Rectal smooth muscle tissue (tissue), 1 donor: ENCODE measurements at regions not wholly inside any gene's neighbourhood (a gene's known extent, or its start where the extent isn't known, plus 50 kb on each side); places are given as distances from the start of the nearest gene placed in this dataset.

ENCODE experiments used
- H3K27ac ChIP-seq: one replicate; pipeline ENCODE4 v1.7.0; 2013; ENCODE audit warnings: low read depth, low read length, inconsistent platforms
- H3K27me3 ChIP-seq: one replicate; pipeline ENCODE4 v1.7.0; 2013; ENCODE audit warnings: low read length; ENCODE audit not compliant: control insufficient read depth, insufficient read depth
- H3K36me3 ChIP-seq: one replicate; pipeline ENCODE4 v1.7.0; 2013; ENCODE audit warnings: low read length; ENCODE audit not compliant: control insufficient read depth, insufficient read depth
- H3K4me1 ChIP-seq: one replicate; pipeline ENCODE4 v1.7.0; 2013; ENCODE audit warnings: low read length; ENCODE audit not compliant: control insufficient read depth, insufficient read depth
- H3K4me3 ChIP-seq: one replicate; pipeline ENCODE4 v1.7.0; 2013; ENCODE audit warnings: low read length
- H3K9ac ChIP-seq: one replicate; pipeline ENCODE4 v1.7.0; 2013; ENCODE audit warnings: low read length

GRCh38 chr2:236394571-236394970 is 130.4 kb upstream of the ASB18 start:
- Histone ChIP-seq H3K4me3 (no peak overlapping the region), H3K27ac (no peak overlapping the region), H3K27me3 (no peaks in the 10 kb centered on the region), H3K4me1 (no peaks in the 10 kb centered on the region), H3K9ac (no peak overlapping the region), H3K36me3 (no peaks in the 10 kb centered on the region)

DNA sequence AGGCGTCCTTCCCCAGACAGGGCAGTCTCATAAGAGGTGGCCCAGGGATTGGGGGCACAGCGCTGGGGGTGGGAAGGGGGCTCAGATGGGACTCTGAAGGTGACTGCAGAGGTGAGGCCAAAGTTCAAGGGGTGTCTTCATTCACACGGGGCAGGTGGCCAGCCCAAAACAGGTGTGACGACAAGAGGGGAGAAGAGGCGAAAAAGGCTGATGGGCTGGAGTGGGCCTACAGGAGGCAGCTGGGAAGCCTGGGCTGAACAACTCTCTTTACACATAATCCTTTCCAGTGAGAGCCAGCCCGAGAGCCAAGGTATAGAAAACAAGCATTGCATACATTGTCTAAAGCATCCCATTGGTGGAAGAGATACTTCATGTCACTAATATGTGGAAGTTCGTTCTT is 130.9 kb upstream of the ASB18 start:
- H3K27me3 ChIP-seq, result no peaks in the 10 kb centered on the region
- no peak overlapping the region for H3K27ac ChIP-seq
- no peak overlapping the region for H3K4me3 ChIP-seq
- no peaks in the 10 kb centered on the region for H3K36me3 ChIP-seq
- H3K9ac ChIP-seq, result no peak overlapping the region
- H3K4me1 ChIP-seq, result no peaks in the 10 kb centered on the region

DNA sequence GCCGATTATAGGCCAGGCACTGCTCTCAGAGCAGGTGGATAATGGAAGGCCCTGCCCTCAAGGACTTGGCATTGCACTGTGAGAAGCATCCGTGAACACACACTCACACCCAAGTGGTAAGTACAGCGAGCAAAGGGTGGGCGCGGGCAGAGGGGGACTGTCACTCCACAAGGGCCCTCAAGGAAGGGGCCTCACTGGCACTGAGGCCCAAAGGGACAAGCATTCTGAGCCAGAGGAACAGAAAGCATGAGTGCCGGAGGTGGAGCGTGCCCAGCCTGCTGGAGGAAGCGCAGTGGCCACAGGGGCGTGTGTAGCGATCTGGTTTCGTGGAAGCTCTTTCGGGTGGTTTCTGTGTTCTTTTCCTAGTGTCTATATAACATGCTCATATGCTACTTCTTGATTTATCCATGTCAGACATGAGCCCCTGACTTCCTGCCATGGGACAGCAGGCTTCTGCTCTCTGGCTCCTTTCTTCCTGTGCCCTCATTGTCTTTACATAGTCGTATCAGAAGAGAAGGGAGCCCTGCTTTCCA is 132.7 kb upstream of the ASB18 start:
- Histone ChIP-seq H3K27me3 (no peaks in the 10 kb centered on the region), H3K4me3 (no peak overlapping the region), H3K4me1 (no peaks in the 10 kb centered on the region), H3K27ac (no peak overlapping the region), H3K36me3 (no peaks in the 10 kb centered on the region), H3K9ac (no peak overlapping the region)

- H3K27me3 ChIP-seq, result no peaks in the 10 kb centered on the region
- H3K27ac ChIP-seq, result no peak overlapping the region
- no peaks in the 10 kb centered on the region for H3K4me1 ChIP-seq
- H3K9ac ChIP-seq, result no peak overlapping the region
- no peak overlapping the region for H3K4me3 ChIP-seq
- H3K36me3 ChIP-seq, result no peaks in the 10 kb centered on the region
Measured at GRCh38 chr2:236397681-236398080, 133.5 kb upstream of the ASB18 start.

- H3K27me3 ChIP-seq, result no peaks in the 10 kb centered on the region
- no peak overlapping the region for H3K4me3 ChIP-seq
- H3K4me1 ChIP-seq, result no peaks in the 10 kb centered on the region
- no peak overlapping the region for H3K27ac ChIP-seq
- no peak overlapping the region for H3K9ac ChIP-seq
- no peaks in the 10 kb centered on the region for H3K36me3 ChIP-seq
Measured at GRCh38 chr2:236399409-236399808, 135.2 kb upstream of the ASB18 start.

GRCh38 chr2:236400046-236400574 is 135.9 kb upstream of the ASB18 start:
- Histone ChIP-seq H3K4me3 (no peak overlapping the region), H3K27me3 (no peaks in the 10 kb centered on the region), H3K36me3 (no peaks in the 10 kb centered on the region), H3K4me1 (no peaks in the 10 kb centered on the region), H3K27ac (no peak overlapping the region), H3K9ac (no peak overlapping the region)

DNA sequence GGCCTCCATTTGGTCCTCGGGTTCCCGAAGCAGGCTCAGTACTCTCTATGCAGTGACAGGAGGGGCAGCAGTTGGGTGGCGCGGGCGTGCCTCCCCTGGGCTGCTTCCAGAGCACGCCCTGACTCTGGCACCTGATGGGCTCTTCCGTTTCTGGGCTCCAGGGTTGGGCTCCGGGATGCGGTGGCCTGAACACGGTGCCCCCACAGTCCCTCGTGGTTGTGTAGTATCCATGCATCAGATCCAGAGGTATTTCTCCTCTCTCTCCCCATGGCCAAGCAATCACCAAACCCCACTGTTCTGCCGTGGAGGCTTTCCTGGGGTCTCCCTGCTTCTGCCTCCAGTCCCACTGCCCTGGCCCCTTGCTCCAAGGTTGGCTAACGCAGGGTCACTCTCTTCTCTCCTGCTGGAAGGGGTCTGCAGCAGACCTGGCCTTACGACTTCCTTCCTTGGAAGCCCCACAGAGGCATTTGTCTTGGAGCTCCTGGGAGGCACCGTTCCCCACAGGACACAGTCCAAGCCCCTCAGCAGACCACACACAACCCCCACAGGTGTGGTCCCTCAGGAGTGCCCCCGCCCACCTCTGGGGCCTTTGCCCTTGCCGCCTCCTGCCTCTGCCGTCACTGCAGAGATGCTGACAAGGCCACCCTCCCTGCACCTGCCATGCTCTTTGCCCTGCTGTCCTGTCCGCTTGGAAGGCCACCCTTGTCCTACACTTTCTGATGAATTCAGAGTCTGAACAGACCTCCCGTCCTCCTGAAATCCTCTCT is 136.6 kb upstream of the ASB18 start:
- Histone ChIP-seq H3K4me3 (no peak overlapping the region), H3K4me1 (no peaks in the 10 kb centered on the region), H3K27me3 (no peaks in the 10 kb centered on the region), H3K36me3 (no peaks in the 10 kb centered on the region), H3K27ac (no peak overlapping the region), H3K9ac (no peak overlapping the region)

- Histone ChIP-seq H3K36me3 (no peaks in the 10 kb centered on the region), H3K4me1 (no peaks in the 10 kb centered on the region), H3K9ac (no peak overlapping the region), H3K4me3 (no peak overlapping the region), H3K27me3 (no peaks in the 10 kb centered on the region), H3K27ac (no peak overlapping the region)
Measured at GRCh38 chr2:236402033-236402790, 138.0 kb upstream of the ASB18 start.

DNA sequence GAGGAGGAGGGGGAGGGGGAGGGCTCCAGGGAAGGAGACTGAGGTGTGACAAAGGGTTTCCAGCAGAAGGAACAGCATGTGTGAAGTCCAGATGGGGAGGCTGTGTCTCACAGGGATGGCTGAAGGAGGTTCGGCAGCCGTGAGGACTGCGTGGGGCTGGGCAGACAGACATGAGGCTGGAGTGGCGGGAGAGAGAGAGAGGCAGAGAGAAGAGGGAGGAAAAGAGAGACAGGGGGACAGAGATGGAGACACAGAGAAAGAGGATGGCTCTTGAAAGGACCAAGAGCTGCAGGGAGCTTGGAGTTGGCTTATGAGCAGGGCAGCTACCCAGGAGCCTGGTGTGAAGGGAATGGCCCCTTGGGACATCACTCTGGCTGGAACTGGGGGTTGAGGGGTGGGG is 138.9 kb upstream of the ASB18 start:
- no peaks in the 10 kb centered on the region for H3K27me3 ChIP-seq
- H3K4me1 ChIP-seq, result no peaks in the 10 kb centered on the region
- H3K27ac ChIP-seq, result no peak overlapping the region
- no peak overlapping the region for H3K4me3 ChIP-seq
- no peaks in the 10 kb centered on the region for H3K36me3 ChIP-seq
- H3K9ac ChIP-seq, result no peak overlapping the region

DNA sequence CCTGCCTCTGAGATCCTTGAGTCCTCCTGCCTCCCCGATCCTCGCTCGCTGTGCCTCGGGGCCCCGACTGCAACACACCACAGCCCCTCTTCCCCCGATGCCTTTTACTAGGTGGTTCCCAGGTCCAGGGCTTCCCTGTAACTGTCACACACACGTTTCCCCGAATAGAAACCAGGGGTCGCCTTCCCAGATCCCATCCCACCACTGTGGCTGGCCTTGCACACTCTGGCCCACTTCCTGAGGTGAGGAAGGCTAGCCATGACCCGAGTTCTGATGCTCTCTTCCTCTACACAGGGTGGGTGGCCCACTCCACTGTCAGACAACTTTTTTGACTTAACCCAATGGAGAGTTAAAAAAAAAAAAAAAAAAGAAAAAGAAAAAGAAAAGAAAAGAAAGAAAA is 139.6 kb upstream of the ASB18 start:
- H3K36me3 ChIP-seq, result no peaks in the 10 kb centered on the region

GRCh38 chr2:236404346-236404745 is 140.1 kb upstream of the ASB18 start:
- H3K27me3 ChIP-seq, result no peaks in the 10 kb centered on the region
- no peak overlapping the region for H3K27ac ChIP-seq
- no peaks in the 10 kb centered on the region for H3K36me3 ChIP-seq
- H3K4me1 ChIP-seq, result no peaks in the 10 kb centered on the region
- H3K9ac ChIP-seq, result no peak overlapping the region
- no peak overlapping the region for H3K4me3 ChIP-seq

More for the DNA sequence above, 139.6 kb upstream of the ASB18 start:
- H3K4me1 ChIP-seq, result no peaks in the 10 kb centered on the region
- no peaks in the 10 kb centered on the region for H3K27me3 ChIP-seq
- H3K4me3 ChIP-seq, result no peak overlapping the region
- H3K27ac ChIP-seq, result no peak overlapping the region
- H3K9ac ChIP-seq, result no peak overlapping the region

DNA sequence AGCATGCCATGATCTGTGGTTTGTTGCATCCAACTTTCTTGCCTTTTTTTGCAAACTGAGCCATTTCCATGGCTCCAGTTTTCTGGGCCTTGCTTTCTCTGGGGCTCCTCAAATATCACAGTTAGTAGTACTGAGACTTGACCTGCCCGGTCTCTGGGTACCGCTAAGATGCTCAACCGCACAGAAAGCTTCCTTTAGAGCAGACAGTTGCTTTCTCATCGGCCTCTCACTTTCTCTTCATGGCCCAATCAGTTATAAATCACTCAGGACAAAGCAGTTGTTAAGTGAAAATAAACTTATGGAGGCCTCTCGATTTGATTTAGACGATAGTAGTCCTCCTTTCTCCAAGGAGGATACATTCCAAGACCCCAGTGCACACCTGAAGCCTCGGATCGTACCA is 141.2 kb upstream of the ASB18 start:
- H3K27me3 ChIP-seq, result no peaks in the 10 kb centered on the region
- H3K4me3 ChIP-seq, result no peak overlapping the region
- H3K27ac ChIP-seq, result no peak overlapping the region
- H3K9ac ChIP-seq, result no peak overlapping the region
- H3K36me3 ChIP-seq, result no peaks in the 10 kb centered on the region
- no peaks in the 10 kb centered on the region for H3K4me1 ChIP-seq
